HG03108 (cell line): ENCODE measurements at regions not wholly inside any gene's neighbourhood (a gene's known extent, or its start where the extent isn't known, plus 50 kb on each side); places are given as distances from the start of the nearest gene placed in this dataset.
"Not testable (repeated sequence)": the region's sequence is repeated elsewhere in the genome, so short reads cannot be mapped to it uniquely, and the experiment has no call there.

Experiments used
- ATAC-seq: cut with Tn5 transposase; IDR thresholded peaks from one replicate; pipeline ENCODE4 v1.9.1; 2021; ENCODE audit warnings: moderate library complexity; ENCODE audit not compliant: unreplicated experiment

DNA sequence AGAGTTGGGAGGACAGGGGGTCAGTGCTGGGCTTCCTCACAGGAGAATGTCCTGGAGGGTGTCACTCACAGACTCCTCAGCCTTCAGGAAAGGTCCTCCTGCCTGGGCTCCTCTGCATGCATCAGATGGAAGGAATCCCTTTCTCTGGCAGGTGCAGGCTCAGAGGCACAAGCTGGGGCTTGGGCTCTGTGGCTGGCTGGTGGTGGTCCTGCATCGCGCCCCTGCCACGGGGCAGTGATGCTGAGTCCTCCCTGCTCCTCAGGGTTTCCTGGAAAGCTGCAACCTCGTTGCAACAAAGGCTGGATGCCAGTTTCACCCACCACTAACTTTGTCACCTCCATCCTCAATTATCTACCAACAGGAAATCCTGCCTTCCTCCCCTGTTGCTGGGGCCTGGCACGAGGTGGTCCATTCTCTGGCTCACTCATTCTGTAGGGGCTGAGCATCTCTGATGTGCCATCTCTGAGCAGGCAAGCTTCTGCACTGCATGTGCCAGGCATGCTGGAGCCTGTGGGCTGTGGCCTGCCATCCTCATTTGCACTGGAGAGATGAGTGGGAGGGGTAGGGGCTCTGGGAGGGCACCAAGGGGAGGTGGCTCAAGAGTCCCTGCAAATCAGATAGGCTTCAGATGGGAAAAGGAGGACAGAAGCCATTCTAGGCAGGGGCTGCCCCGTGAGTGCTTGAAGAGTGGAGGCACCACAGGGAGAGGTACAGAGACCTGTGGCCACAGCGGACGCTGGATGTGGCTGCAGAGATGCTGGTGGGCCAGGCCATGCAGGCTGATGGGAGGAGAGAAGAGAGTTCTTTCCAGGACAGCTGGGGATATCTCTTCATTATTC lies 272.6 kb upstream of the HS6ST1 start:
- no peak for ATAC-seq

DNA sequence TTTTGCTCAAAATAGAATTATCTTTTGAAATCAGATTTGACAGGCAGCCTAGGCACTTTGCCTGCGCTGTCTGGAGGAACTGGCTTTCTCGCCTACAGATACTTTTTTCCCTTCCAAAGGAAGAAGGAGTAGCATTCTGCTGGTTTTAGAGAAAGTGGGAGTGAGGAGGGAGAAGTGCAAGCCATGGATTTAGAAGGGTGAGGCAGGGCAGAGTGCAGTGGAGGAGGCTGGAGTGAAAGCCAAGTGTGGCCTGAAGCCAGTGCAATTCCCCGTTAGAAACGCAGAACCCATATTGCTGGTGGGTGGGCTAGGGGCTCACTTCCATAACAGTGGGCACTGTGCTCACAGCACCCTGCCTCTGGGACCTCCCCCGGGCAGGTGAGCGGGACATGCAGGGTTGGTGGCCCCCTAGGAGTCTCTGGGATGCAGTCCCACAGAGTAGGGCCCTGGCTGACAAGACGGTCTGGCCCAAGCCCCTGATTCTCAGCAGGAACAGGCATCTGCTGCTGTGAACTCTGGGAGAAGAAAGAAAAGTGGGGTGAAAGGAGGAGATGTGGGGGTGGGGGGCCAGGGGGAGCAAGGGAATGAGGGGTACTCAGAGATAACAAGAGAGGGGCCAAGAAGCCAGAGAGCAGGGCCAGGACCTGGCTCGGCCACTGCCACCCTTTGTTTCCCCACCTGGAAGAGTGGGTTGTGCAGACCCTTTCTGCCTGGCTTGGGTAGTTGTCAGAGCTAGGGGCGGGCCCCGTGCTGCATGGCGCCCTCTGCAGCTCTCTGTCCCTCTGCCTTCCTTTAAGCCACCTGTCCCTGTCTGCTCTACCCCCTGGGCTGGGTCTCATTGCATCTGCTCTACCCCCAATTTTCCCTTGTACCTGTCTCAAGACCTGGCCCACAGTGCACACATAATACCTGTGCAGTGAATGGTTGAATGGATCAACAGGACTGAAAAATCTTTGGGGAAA lies 273.5 kb upstream of the HS6ST1 start:
- ATAC-seq, result no peak

GRCh38 chr2:128593518-128593878 lies 274.8 kb upstream of the HS6ST1 start:
- no peak for ATAC-seq

DNA sequence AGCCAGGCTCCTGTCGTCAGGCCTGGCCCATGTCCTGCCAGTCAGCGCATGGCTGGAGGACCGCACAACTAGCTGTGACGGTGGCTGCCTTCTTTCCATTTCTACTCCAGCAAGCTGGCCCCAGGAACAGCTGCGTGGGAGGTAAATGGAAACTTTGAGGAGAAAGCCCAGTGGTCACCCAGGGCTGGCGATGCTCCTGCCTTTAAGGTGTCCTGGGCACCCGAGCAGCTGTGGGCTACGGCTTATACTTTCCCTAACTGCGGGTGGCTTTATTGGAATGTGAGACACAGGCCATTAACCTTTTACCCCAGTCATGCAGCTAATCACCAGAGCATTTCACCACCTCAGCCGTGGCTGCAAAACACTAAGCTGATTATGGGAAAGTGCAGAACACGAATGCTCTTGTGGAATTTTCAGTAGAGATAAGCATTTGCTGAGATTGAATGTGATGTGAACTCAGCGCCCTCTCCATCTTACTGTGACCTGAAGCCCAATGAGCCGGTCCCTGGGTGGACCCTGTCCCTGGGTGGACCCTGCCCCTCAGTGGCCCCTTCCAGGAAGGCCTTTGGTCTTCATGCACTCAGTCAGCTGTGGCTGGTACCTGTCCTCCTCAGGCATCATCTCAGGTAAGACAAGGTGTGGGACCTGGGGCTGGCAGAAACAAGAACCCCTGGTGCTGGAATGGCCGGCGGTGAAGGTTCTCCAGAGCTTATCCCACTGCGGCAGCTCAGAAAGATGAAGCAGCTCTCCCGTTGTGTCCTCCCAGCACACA lies 275.4 kb upstream of the HS6ST1 start:
- no peak for ATAC-seq

GRCh38 chr2:128594651-128594910 lies 275.9 kb upstream of the HS6ST1 start:
- ATAC-seq, result no peak

- no peak for ATAC-seq
These were observed 276.4 kb upstream of the HS6ST1 start for GRCh38 chr2:128594953-128595677.

DNA sequence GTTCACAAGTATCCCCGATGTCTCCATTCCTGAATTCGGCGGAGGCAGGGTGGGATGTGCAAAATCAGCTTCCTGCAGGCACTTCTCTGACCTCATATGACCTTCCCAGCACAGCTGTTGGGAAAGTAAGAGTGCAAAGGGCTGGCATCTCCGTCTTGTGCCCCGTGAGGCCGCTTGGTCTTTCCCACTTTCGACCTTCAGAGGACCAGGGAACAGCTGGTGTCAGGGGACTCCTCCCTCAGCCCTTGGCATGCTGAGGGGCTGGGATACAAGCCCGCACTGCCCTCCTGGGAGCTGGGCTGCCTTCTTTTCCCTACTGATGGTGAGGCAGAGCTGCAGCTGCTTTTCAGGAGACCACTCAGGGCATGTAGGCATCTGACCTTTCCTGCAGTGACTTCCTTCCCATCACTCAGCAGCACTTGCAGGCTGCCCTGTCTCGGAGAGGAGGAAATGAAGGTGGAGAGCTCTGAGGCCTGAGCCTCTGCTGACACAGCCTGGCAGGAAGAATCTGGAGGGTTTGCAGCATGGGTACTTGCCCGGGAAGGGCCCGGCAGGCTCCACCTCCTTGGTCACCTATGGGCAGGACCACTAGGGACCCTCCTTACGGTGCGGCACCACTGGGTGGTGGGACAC lies 277.2 kb upstream of the HS6ST1 start:
- ATAC-seq, result no peak

- ATAC-seq, result no peak
These were observed 277.9 kb upstream of the HS6ST1 start for GRCh38 chr2:128596396-128597120.

DNA sequence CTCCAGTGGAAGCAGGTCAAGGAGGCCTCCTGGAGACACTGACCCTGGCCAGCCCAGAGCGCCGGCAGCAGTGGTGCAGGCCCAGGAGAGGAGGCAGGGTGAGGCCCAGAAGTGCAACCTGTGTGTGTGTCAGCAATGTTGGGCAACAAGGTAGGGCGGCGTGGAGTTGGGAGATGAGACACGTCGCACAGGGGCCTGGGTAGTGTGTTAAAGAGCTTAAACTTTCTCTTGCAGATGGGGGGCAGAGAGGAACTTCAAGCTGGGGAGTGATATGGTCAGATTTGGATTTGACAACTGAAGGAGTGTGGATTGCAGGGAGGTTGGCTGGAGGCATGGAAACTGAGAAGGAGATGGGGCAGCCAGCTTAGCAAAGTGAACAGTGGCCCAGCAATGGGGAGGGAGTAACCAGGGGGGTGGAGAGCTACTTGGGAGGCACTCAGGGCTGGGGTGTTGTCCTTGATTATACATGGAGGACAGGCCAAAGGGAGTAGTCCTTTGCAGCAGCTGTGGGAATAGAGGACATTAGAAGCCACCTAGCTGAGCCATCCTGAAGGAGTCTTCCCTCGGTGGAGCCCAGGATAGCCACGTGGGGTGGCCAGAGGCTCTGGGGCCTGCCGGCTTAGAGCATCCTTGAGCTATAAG lies 278.6 kb upstream of the HS6ST1 start:
- ATAC-seq, result no peak

GRCh38 chr2:128598260-128598659 lies 279.6 kb upstream of the HS6ST1 start:
- ATAC-seq, result not testable (repeated sequence)

GRCh38 chr2:128598862-128599441 lies 280.3 kb upstream of the HS6ST1 start:
- ATAC-seq, result no peak

DNA sequence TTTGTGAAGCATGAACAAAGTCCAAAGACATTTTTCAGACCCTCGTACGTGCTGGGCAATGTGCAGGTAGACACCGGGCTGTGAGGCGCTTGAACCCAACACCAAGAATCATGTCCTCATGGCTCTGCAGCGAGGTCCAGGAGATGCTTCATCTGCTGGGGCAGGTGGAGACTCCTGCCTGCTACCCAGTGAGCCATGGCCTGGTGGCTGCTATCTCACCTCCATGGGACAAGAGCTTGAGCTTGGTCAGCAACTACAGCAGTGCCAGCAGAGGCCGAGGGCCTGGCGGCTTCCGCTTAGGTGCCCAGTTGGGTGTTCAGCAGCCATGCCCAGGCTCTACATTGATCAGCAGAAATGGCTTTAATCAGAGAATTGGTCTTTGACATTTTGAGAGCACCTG lies 281.0 kb upstream of the HS6ST1 start:
- ATAC-seq, result no peak

DNA sequence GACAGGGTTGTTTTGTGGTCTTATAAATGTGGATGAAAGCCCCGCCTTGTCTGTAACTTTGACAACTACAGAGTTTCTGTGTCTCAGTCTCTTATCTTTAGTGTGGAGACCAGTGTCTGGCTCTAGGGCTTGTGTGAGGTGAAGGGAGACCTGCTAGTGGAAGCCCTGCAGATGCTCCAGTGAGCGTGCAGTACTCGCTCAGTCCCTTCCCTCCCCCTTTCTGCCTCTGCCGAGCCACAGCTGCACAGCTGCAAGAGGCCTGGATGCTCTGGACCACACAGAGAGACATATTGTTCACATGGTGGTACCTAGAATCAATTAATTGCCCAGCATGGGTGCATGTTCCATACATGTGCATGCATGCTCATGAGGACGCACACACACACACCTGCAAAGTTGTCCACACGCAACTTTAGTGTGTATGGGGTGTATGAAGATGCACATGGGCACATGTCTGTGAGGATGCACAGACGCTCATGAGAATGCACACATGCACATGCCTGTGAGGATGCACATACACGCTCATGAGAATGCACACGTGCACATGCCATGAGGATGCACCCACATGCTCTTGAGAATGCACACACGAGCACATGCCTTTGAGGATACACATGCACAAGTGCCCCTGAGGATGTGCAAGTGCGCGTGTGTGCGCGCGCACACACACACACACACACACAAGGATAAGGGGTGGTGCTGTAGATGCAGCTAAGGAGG lies 282.1 kb upstream of the HS6ST1 start:
- no peak for ATAC-seq

DNA sequence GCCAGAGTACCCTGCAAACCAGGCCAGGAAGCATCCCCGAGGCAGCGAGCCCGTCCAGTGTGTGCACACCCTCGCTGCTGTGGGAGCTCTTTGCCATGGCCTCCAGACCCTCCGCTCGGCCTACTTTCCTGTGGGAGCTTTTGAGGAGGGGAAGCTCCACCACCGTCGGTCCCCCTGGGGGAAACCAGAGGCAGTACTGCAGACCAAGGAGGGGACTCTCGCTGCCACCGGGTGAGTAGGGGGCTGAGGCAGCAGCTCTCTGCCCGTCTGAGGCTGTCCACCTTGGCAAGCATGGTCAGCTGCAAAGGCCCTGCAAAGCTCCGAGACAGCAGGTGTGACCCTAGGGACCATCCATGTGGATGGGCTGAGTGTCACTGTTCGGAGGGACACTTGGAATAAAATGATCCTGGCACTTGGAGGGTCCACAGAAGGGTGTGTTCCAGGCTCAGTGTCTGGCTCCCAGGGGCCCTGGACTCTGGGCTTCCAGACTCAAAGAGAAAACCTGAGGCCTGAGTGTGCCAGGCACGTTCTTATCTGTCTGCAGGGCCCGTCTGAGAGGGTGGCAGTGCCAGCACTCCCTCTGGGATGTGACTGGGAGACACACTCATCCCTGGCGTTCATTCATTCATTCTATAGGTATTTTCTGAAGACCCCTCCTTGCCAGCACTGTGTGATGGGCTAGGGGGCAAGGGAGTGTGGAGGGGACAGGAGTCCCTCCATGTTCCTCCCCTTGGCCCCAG lies 282.8 kb upstream of the HS6ST1 start:
- no peak for ATAC-seq

DNA sequence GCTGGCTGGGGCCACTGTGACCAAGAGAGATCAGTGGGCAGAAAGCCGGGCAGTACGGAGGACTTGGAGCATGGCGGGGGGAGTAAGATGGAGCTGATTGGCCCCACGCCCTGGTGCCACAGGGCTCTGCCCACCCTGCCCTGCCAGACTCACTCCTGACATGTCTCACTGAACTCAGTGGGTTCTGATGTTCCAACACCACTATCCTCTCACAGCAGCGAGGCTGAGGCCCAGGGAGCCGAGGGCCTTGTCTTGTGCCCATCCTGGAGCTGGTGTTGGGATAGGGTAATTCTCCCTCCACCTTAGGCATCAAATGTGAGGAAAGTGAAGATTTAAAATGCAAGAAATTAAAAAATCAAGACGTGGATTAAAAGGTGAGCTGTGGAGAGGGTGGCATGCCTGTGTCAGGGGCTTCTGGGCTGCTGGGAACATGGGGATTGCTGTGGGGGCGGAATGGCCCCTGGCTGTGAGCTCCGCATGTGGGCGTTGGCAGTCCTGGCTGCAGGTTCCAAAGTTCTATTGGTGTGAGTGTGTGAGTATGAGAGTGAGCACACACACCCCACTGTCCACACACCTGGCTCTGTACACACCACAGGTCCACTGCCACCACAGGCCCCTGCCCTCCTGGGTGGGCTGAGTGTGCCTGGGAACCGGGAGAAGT lies 283.5 kb upstream of the HS6ST1 start:
- no peak for ATAC-seq

DNA sequence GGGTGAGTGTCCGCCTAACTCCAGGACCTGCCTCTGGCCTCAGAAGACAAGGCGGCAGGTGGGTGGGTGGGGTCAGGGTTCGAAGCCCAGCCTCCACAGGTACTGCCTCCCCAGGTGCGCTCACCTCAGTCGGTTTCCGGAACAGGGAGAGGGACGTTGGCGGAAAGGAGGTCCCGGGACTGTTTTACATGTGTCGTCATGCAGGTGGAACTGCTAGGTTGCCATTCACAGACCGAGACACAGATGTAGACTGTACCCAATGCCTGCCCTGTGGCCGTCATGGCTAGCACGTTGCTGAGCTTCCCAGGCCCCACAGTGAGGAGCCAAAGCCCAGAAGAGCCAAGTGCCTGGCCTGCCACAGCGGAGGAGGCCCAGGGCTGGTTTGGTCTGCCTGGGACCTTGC lies 284.0 kb upstream of the HS6ST1 start:
- no peak for ATAC-seq

DNA sequence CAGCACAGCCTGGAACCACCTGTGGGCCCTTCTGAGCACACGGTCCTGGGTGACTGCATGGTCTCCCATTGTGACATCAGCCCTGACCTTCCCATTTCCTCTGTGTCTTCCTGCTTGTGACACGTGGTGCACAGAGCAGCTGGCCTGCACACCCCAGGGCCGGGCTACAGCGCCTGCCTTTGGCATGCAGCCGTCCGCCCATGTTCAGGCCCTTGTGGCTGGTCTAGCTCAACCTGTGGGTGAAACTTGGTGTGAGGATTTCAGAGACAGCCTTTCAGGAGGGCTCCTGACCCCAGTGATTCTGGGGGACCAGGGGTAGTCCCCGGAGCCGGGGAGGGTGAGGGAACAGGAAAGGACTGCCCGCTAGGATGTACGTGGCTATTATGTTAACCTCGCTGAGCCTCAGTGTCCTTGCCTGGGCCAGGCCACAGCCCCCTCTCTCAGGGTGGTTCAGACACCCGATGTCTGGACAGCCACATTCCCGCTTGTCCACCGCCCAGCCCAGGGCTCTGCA lies 284.8 kb upstream of the HS6ST1 start:
- ATAC-seq, result no peak
